ENCODE measurements at regions not wholly inside any gene's neighbourhood (a gene's known extent, or its start where the extent isn't known, plus 50 kb on each side); places are given as distances from the start of the nearest gene placed in this dataset.

DNA sequence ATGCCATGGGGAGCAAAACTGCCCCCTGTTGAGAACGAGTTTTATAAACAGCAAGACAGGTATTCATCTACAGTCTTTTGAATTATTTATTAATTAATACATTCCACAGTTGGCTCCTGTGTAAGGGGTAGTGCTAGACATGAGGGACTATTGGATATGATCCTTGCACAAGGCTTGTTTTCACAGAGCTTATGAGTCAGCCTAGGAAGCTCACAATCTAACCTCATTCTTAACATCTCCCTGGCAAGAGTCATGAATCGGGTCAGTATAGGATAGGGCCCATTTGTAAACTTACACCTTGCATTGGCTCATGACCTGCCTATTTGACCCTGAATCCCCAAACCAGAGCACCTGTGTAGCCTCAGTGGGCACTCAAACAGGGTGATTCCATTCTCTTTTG is 209.1 kb upstream of the HCCS start:
- no peak for DNase-seq

DNA sequence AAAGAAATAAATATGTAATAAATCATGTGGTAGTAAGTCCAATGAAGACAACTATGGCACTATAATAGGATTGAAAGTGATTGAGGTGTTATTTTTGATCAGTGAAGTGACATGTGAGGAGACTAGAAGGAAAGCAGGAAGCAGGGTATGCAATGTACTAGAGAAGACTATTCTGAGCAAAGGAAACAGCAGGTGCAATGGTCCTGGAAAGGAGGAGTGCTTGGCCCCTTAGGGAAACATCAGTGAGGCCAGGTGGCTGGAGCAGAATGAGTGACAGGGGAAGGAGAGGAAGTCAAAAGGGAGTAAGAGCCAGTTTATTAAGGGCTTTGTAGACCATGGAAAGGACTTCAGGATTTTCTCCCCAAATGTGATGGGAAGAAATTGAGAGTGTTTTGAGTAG is 207.6 kb upstream of the HCCS start:
- DNase-seq: no peak

DNA sequence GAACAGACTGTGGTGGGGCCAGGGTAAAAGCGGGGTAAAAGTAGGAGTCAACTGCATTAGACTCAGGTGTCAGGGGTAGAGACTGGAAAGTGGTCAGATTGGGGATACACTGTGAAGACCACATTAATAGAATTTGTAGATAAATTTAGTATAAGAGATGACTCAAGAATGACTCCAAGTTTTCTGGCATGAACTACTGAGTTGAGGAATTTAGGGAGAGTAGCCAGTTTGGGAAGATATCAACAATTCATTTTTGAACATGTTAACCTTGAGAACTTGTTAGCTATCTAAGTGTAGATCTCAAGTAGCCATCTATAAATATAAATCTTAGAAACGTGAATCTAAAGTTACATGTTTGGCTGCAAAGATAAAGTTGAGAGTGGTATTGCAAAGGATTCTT is 206.9 kb upstream of the HCCS start:
- DNase-seq: no peak

DNA sequence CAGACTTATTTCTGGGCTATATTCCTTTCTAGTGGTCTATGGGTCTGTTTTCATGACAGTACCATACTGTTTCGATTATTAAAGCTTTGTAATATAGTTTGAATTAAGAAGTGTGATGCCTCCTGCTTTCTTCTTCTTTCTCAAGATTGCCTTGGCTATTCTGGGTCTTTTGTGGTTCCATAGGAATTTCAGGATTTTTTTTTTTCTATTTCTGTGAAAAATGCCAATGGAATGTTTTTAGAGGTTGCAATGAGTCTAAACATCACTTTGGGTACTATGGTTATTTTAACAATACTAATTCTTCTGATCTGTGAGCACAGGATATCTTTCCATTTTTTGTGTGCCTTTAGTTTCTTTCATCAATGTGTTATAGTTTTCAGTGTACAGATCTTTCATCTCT is 204.3 kb upstream of the HCCS start:
- DNase-seq: no peak

DNA sequence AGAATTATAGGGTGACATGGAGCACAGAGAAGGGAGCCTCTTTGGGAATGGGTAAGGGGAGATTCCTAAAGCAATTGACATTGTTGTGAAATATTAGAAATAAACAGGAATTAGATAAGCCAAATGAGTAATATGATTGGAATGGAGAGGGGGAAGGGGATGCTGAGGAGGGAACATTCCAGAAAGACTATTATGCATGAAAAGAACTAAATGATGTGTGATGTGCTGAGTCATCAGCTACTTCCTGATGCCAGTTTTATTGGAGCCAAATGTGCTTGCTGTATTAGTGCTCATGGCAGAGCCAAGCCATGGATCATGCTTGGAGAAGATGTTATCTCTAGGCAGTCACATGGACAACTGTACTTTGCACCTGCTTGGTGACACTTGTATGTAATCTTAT is 189.0 kb upstream of the HCCS start:
- DNase-seq: no peak

DNA sequence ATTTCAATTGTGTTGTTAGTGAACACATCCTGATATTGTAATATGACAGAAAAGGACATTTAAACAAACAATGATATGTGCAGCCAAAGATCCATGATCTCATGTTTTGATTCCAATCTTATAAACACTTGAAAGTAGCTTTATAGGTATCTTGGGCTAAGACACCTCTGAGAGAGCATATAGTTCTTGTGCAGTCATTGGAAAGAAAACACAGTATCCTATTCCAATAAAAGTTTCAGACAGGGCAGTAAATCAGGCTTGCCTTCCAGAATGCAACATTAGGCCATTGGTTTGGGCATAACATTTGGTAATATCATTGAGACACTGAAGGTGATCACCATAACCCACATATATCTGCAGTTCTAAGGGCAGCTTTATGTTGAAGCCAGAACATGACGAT is 188.3 kb upstream of the HCCS start:
- DNase-seq: no peak

DNA sequence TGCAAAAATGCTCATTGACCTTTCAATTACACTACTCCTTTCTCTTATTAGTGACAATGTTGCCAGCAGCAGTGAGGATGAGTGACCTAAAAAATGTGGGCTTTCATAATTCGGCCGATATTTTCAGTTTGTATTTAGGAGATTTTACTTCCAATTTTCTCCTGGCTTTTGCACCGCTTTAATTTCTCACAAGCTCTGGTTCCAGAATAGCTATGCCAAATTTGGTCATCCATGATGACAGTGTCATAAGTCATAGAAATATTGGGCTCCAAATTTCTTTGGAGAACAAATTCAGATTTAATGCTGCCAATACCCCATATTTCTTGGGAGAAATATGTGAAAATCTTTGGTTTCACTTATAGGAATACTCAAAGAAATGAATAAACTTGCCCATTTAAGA is 187.7 kb upstream of the HCCS start:
- no peak for DNase-seq

DNA sequence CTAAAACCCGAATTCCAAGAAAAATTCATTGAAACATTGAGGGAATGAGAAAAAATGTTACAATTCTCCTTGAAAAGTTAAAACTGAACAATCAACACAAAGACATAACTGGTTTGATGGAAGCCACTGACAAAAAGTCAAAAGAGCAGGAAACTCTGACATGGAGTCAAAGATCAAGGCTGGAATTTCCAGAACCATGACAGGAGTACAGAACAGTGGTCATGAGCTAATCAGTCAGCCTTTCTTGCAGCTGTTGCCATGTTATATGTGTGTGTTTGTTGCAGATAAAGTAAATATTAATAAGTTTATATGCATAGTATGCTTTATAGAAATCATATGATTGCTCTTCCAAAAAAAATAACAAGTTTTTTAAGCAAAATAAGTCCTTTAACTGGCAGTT is 184.7 kb upstream of the HCCS start:
- DNase-seq: no peak

DNA sequence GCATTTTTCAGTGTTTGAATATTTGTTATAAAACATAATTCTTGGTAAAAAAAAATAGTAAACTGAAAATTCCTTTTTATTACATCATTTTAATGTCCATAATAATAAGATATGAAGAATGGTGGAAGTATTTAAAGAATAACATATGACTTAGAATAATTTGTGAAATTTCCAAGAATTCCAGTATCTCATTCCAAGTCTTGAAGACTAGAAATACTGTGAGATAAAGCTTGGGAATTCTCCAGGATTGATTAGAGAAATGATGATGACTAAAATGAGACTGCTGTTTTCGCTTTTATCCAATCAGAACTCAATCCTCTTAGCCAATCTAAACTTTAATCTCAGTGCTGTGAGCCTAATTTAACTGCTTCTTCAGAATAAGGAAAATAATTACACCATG is 184.2 kb upstream of the HCCS start:
- no peak for DNase-seq

DNA sequence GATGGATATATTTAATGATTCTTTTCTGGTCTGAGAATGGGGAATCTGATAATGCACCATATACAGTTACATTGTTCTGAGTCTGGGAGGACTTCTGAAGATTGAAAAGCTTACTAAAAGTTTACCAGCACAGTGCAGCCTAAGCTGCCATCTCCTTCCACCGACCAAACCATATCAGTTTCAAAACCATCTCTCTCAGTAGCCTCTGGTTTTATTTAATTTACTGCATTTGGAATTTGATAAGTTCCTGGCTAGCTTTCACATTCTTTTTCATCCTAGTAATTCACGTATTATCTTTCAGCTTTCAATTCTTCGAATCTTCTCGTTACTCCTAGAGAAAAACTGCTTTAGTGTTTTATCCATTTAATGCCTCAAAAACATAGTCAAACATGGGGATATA is 181.4 kb upstream of the HCCS start:
- no peak for DNase-seq

DNA sequence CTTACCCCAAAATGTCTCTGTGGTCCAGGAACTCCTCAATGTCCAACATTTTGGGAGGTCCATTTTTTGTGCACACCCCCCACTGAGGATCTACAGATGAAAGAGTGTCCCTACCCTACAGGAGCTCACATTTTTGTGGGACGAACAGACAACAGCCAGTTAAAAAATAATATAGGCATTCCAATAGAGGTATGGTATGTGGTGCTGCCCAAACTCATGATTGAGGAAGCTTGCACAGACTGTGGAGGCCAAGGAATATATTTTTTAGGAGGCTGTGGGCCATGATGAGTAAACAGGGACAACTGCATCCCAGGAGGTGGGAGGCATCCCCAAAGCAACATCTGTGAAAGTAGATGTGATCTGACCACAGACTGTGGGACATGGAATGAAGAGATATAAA is 181.0 kb upstream of the HCCS start:
- no peak for DNase-seq

DNA sequence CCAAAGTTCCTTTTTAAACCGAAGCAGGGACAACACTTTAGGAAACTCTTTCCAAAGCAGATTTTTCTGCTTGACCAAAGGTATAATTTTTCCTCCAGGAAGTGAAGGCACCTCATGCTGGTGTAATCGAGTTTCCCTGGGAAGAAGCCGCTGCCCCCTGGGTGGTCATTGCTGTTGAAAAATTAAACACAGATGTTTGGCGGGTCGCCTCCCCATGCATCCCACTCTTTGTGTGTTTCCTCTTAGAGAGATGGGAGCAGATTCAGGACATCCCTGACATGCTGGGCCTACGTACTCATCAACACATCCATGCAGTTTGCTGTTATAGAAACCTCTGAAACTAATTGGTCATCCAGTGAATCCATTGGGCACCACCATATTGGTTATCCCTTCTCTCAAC is 179.2 kb upstream of the HCCS start:
- DNase-seq: no peak

DNA sequence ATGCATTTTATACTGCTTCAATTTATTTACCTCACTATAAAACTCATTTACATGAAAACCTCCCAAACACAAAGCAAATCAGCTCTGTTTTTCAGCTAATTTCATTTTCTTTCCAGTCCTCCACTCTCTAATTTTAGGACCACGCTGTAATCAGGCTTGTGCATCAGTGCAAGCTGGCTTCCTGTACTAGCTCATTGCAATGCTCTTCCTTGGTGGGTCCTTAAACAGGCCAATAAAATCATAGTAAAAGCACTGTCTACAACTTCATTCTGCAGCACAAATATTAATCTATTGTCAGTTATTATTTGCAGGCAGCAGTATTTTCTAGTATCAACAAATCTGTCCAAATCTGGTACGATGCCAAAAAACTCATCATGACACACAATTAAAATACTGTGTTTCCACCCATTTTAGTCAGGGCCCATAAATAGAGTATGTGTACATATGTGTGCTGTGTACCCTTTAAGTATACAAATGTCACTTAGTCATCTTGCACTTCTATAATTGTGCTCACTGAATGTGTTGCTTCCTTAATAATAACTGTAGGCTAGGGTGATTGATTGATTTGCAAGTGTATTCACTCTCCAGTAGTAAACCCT is 178.2 kb upstream of the HCCS start:
- DNase-seq: no peak

DNA sequence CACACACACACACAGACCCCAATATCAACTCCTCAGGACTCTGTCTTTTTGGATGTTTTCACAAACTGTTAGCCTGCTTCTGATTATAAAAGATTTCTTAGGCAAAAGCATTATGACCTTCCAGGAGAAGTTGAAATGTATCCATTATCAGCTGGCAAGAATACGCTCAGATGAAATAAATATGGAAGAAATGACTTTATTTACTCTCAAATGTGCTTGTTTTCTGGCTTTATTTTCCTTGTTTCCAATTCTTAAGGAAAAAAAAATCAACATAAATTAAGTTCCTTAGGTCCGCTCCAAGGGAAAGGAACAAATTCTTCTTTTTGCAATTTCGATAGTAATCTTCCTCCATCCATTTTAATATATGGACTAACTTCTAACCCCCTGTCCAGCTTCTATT is 175.6 kb upstream of the HCCS start:
- DNase-seq: no peak

DNA sequence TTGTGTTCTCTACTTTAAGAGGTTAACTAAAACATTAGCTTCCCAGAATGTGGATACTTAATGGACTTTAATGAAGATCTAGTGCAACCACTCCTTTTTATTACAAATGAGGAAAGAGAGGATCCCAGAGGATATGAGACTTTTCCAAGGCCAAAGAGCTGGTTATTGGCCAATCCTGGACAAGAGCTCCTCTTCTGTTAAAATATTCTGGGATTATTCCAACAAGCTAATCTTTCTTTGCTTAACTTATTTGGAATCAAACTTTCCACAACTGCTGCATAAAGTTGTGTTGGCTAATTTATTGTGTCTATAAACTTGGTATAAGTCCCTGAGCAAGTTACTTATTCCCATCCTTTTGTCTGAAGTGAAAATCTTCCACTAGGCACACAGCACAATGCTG is 174.2 kb upstream of the HCCS start:
- no peak for DNase-seq

DNA sequence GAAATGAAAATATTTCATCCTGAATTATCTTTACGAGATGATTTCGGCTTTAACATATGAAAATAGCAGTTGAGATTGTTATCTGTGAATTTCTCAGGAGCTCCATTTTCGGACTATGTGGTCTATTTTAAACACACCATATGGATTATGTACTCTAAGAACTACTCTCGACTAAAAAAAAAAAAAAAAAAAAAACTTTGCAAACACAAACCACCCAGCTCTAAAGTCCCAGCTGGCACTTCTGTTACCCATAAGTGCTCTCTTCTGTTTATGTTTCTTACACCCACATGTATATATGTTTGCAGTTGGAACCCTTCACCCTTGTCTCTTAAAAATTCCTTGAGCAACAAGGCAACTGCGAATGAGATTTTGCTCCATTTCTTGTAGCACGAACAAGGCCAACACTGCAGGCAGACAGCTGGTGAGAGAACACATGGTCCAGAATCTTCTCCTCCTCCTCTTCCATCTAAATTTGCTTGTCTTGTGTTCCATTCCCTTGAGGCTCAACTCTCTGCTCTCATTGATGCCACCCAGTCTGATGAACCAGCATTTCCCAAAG is 172.7 kb upstream of the HCCS start:
- DNase-seq: no peak

DNA sequence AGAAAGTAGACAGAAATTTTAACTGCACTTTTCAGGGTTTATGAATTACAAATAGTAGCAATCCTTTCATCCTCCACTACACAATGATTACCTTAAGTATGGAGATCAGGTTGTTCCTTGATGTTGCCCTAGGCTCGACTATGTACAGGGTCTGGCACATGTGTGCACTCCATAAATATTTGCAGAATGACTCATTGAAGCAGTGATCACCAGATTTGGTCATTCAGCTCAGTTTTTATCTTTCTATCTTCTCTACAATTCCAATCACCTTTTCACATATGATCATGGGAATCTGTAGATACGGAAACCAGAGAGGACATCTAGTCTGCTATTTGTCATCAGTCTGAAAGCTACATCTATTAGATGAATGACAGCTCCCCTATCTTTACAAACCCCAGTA is 171.7 kb upstream of the HCCS start:
- no peak for DNase-seq

DNA sequence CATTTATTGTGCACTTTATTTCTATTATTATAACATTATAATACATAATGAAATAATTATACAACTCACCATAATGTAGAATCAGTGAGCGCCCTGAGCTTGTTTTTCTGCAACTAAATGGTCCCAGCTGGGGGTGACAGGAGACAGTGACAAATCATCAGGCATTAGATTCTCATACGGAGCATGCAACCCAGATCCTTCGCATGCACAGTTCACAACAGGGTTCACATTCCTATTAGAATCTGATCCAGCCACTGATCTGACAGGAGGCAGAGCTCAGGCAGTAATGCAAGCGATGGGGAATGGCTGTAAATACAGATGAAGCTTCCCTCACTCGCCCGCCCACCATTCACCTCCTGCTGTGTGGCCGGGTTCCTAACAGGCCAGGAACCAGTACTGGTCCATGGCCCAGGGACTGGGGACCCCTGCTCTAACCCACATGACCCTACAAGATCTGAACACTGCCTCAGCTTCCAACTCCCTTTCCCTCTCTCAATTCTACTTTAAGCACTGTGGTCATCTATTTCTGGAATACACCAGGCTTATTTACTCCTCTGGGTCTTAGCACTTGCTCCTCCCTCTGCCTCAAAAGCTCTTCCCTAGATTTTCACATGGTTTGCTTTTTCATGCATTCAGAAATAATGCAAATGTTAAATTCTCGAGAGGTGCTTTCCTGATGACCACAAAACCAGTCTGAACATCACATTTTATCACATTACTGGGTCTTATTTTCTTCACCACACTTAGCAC is 166.8 kb upstream of the HCCS start:
- no peak for DNase-seq

DNA sequence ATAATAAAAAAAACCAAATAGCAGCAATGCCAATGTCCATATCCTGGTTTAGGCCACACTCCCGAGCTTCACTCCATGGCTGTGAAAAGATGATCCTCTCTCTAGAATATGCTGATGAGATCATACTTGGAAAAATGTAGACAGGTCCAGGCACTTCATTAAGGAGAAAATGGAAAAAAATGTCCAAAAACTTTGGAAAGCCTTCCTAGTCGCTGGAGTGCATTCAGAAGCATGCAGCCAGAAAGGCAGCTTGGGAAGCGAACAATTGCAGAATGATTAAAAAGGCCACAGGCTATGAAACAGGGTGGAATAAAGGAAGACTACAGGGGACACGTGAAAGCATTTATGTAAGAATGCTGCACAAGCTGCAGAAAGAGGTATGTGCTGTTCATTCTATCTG is 165.6 kb upstream of the HCCS start:
- no peak for DNase-seq

DNA sequence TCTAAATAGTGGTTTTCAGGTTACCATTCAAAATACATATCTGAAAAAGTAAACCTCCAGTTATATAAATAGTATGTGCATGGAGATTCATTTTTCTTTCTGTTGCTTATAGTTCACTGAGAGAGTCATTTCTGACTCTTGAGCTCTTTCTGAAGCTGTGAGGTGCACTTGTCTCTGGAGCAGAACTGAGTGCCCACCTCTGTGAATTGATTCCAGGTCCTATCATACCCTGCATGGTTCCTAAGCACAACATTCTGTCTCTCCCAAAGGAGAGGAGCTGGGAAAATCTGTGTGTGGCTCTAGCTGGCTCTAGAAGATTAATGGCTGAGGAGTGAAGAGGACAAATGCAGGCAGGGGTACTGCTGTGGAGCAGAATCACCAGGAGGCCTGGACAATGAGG is 161.6 kb upstream of the HCCS start:
- no peak for DNase-seq

DNA sequence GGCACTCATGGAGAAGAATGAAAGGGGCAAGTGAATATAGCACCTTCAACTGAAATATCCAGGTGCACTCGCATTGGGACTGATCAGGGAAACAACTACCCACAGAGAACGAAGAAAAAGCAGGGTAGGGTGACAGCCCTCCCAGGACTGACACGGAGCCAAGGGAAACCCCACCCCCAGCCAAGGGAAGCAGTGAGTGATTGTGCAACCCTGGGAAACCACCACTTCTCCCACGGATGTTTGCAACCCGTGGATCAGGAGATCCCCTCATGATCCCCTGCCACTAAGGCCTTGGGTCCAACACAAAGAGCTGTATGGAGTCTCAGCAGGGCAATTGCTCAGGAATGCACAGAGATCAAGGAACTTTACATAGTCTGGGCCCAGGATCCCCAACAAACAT is 158.5 kb upstream of the HCCS start:
- no peak for DNase-seq

DNA sequence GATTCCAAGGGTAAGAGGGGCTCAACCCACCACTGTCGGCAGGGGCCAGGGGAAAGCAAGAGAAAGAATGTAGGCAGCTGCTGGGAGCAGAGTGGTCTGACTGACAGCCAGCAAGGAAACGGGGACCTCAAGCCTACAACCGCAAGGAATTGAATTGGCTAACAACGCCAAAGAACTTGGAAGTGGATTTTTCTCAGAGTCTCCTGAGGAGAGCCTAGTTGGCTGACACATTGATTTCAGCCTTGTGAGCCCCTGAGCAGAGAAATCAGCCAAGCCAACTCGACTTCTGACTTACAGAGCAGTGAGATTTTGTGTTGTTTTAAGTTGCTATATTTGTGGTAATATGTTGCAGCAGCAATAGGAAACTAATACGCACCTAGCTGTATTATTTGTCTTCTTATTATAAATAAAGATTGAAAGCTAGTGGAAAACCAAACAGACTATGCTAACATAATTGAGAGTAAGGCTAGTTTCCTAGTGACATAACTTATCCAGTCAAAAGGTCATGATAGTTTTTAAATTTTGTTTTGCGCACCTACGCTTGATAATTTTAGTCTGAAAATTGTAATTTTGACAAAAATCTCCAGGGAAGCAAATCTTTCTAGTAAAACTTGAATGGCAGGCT is 145.8 kb upstream of the HCCS start:
- no peak for DNase-seq

DNA sequence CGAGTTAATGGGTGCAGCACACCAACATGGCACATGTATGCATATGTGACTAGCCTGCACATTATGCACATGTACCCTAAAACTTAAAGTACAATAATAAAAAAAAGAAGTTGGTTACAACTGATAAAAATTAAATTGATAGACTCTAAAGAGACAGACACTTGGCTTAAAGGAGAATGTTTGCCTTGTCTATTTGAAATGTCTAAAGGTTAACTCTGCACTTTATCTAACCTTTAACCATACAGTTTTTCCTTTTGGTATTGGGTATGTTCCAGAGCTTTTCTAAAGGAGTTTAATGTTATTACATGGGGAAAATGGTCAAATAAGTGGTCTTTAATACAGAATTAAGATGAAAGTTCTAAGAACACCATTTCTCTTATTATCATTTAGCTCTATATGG is 145.1 kb upstream of the HCCS start:
- DNase-seq: no peak

DNA sequence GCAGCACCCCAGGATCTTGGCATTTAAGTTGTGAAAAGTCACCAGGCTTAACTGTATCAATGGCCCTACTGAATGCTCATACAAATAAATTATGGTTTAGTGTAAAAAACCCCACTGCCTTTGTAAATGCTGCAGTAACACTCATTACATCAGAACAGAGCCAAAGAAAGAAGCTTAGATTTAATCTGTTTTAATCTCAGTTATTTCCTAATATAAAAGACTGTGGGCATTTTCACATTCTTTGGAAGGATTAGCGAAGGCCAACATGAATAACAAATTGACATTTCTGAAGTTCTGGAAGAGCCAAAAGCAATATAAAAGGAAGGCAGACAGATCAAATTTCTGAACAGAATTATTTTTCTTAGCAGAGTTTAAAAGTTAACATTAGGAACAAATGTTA is 140.0 kb upstream of the HCCS start:
- no peak for DNase-seq

DNA sequence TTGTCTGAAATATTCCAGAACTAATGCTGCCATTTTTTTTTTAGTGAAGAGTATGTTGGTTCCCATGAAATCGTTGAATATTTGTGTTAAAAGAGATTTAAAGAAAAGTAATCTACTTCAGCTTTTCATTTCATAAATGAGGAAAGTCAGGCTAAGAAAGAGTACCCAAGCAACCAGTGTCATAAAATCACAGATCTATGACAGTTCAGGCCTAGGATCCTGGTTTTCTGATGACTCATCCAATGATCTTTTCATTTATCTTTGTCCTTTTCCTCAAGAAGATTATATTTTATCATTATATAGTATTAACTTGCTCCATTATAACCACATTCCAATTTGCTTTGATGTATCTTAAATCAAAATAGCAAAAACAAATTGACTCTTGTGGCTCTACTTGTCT is 139.4 kb upstream of the HCCS start:
- DNase-seq: no peak
